Left cardiac atrium (tissue), 4 donors: ENCODE measurements at regions not wholly inside any gene's neighbourhood (a gene's known extent, or its start where the extent isn't known, plus 50 kb on each side); places are given as distances from the start of the nearest gene placed in this dataset.

Experiments used
- ATAC-seq, 2 donors: fragments of 200-7000 bp; cut with Tn5 transposase; one replicate each; pipeline ENCODE4 v1.9.1; 2020; ENCODE audit warnings: mild to moderate bottlenecking in 2 of 2, moderate library complexity in 2 of 2
- DNase-seq: peaks from one replicate; pipeline ENCODE4 v3.0.0-alpha.2; 2020
- intact Hi-C, 2 donors: fragments of 100-400 bp; cut with DNase I; formaldehyde crosslinking; loops; one replicate each; pipeline versions ENCODE4 v1.14.1 to v1.15.1; 2022 to 2023
- microRNA-seq, 2 donors: library from miRNA; unstranded; fragments of <30 nt; microRNA quantifications; one replicate each; pipeline ENCODE4 v1.2.0, GENCODE V29; 2020
- donor health status: DM: no; HTN: yes; CAD: no.
- donor health status: DM: no; HTN: yes; CAD: no; lungs with severe emphysema.
- donor health status: DM: yes; HTN: yes; CAD: no.
- donor health status: Dilated cardiomyopathy.

DNA sequence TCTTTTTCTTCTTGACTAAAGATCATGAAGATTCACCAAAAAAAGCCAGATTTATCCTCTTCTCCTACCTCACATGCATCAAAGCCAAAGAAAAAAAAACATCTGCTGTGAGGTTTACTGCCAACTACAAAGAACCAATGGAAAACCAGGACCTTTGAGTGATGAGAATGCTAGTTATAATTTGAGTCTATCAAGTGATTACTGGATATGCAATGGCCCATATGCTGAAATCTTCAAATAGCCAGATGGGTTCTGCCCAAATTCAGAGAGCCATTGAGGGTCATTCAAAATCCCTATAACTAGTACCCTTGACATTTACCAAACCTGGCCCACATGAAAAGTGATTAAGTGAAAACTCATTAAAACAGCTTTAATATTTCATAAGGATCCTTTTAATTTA, 78.4 kb upstream of the ACO1 start:
- ATAC-seq (no peak), DNase-seq (no peak)
- intact Hi-C loops: no loop called here

DNA sequence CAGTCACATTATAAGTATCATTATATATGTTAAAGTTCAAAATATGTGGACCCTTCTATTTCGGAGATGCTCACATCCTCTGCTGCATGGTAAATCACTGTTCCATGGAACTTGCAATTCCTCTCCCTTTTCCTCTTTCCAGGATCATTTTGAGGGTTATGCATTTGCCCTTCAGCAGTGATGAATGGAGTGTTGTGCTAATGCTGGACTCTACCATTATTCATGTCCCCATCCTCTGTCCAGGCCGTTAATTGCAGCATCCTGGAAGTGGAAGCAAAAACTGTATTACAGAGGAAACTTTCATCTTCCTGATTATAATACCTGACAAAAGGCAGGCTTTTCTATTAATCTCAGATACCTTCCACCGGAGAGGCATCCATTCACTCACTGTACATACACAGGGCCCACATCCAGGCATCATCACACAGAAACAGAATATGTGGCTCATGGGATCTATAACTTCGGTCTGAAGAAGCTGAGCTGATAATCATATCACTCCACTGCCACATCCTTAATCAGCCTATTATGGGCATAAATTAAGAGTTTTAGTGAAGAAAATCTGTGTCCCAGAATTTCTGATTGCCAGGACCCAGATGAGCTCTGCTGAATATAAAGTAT, 65.0 kb upstream of the ACO1 start:
- ATAC-seq (no peak), DNase-seq (no peak)
- intact Hi-C loops: no loop called here

DNA sequence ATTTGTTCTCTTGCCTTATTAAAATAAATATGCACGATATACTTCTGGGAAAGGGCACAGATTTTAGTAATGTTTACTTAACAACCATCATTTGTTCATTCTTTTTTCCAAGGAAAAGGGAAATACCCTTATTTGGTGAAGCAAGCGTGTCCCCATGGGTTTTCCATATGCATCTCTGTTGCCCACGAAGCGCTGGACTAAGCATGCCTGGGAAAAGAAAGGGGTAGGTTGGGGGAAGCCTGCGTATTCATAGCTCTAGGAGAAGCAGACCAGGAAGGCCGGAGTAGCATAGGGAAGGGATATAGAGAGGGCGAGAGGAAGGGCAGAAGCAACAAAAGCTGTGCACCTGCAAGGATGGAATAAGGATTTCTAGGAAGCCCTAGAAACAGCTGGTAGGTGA, 61.8 kb upstream of the ACO1 start:
- ATAC-seq (no peak), DNase-seq (no peak)
- intact Hi-C loops: no loop called here

DNA sequence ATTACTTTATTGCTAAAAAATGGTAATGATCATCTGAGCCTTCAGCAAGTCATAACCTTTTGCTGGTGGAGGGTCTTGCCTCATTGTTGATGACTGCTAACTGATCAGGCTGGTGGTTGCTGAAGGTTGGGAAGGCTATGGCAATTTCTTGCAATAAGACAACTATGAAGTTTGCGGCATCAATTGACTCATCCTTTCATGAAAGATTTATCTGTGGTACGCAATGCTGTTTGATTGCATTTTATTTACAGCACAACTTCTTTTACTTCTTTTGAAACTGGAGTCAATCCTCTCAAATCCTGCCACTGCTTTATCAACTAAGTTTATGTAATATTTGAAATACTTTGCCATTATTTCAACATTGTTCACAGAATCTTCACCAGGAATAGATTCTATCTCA, 58.3 kb upstream of the ACO1 start:
- intact Hi-C loops: no loop called here
- DNase-seq: no peak
- ATAC-seq: no peak

DNA sequence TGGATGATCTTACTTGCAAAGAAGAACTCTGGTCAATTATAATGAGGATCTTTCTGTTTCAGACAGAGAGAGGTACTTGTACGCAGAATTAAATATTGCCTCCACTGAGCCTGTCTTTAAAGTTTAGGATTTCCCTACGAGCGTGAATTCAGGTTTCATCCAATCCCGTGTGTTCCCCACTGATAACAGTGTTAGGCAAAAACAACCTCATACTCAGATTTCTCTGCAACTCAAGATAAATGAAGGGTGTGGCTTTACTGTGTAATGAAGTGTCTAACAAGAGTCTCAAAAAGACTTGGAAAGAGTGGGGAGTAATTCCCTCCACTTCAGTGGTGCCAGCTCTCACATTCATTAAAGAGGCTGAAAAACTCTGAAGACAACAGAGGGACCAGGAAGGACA, 53.2 kb upstream of the ACO1 start:
- no peak for DNase-seq
- ATAC-seq: no peak
- intact Hi-C loops: no loop called here

DNA sequence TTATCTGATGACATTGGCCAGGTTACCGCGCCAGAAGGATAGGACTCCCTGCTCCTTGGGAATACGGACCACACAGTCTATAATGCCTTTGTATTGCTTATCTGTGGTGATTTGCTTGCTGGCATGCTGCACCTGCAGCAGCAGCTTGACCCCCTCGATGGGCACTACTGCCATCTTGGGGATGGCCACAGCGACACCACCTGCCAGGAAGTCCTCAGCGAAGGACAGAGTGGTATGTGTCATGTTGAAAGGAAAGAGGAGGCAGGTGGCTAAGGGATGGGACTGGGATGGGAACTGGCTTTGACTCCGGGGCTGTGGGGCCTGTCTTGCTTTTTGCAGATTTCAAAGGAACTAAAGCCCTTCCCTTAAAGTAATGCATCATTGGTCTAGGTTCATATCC, 50.3 kb upstream of the ACO1 start:
- ATAC-seq (no peak), DNase-seq (no peak)
- intact Hi-C loops: no loop called here

Small RNA genes lying in the stretch of these regions (microRNA-seq; reads per million reads assigned to microRNA genes)
- gene MIR873 (0.27 to 0.60 reads per million in 2 donors), gene MIR876 (0.20 to 0.27 reads per million in 2 donors)
